Endodermal cell (in vitro differentiated cells): ENCODE measurements at regions not wholly inside any gene's neighbourhood (a gene's known extent, or its start where the extent isn't known, plus 50 kb on each side); places are given as distances from the start of the nearest gene placed in this dataset.

ENCODE experiments used
- DNase-seq: peaks from one replicate; pipeline ENCODE4 v3.0.0-alpha.2; 2017
- H3K27ac ChIP-seq: 2 replicates; pipeline ENCODE4 v1.5.1; 2013; ENCODE audit warnings: mild to moderate bottlenecking, low read depth, low read length, moderate library complexity
- H3K27me3 ChIP-seq: 2 replicates; pipeline ENCODE4 v1.6.1; 2013; ENCODE audit warnings: mild to moderate bottlenecking, low read length, moderate library complexity; ENCODE audit not compliant: insufficient read depth, control insufficient read depth, poor library complexity, severe bottlenecking
- H3K36me3 ChIP-seq: 2 replicates; pipeline ENCODE4 v1.7.0; 2013; ENCODE audit warnings: mild to moderate bottlenecking, low read length, moderate library complexity; ENCODE audit not compliant: control insufficient read depth, insufficient read depth
- H3K4me1 ChIP-seq: one replicate; pipeline ENCODE4 v1.7.0; 2013; ENCODE audit warnings: low read length; ENCODE audit not compliant: control insufficient read depth, insufficient read depth
- H3K4me3 ChIP-seq: 2 replicates; pipeline ENCODE4 v1.5.1; 2013; ENCODE audit warnings: mild to moderate bottlenecking, low read length, moderate library complexity
- H3K9ac ChIP-seq: 2 replicates; pipeline ENCODE4 v1.6.1; 2013; ENCODE audit warnings: mild to moderate bottlenecking, low read length, moderate library complexity; ENCODE audit not compliant: poor library complexity, severe bottlenecking; ENCODE audit errors: extremely low read depth
- H3K9me3 ChIP-seq: 2 replicates; pipeline ENCODE4 v1.6.1; 2013; ENCODE audit warnings: mild to moderate bottlenecking, low read length, moderate library complexity; ENCODE audit not compliant: control insufficient read depth
- H3K27ac Mint-ChIP-seq: 2 replicates; pipeline ENCODE4 v1.8.0; 2020; ENCODE audit warnings: mixed read lengths
- H3K27me3 Mint-ChIP-seq: 2 replicates; pipeline ENCODE4 v1.8.0; 2021; ENCODE audit warnings: mild to moderate bottlenecking, mixed read lengths; ENCODE audit not compliant: insufficient read depth
- H3K36me3 Mint-ChIP-seq: 2 replicates; pipeline ENCODE4 v1.8.0; 2020; ENCODE audit warnings: low read depth, mixed read lengths
- H3K4me1 Mint-ChIP-seq: 2 replicates; pipeline ENCODE4 v1.8.0; 2020; ENCODE audit warnings: mixed read lengths
- H3K4me3 Mint-ChIP-seq: 2 replicates; pipeline ENCODE4 v1.8.0; 2020; ENCODE audit warnings: mild to moderate bottlenecking, moderate library complexity, mixed read lengths
- H3K9me3 Mint-ChIP-seq: 2 replicates; pipeline ENCODE4 v1.8.0; 2020; ENCODE audit warnings: mild to moderate bottlenecking, mixed read lengths
- WGBS, 2 experiments: methylation state at CpG; one replicate each; pipeline versions ENCODE4 v1.1.5 to v1.1.7; 2013; ENCODE audit warnings: missing lambda C conversion rate in 2 of 2, mixed read lengths in 1 of 2; ENCODE audit not compliant: insufficient coverage in 1 of 2, insufficient read length in 1 of 2; 5-methylcytosine and 5-hydroxymethylcytosine counted together
- TF ChIP-seq, protein P1 (sequence below): fragments of 200-600 bp; sonication (generic); conservative IDR thresholded peaks from 2 replicates; pipeline ENCODE4 v1.5.0; 2021; ENCODE audit warnings: antibody characterized with exemption, mild to moderate bottlenecking

DNA sequence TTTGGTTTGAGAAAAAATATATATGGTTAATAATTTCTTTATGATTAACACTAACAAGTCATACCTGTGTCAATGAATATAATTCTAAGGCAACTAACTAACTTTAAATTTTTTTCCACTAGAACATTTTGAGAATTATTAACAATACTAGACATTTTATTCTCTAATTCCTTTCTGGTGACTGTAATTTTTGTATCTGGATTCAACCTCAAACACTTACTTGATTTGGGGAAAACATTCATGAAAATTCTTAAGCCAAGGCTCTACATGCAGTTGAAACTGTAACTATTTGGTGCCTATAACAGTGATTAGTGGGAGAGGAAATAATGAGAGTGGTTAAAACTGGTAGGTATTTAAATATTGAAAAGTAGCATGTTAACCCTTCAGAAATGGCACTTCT lies 546.5 kb upstream of the KLHL29 start:
- Histone ChIP-seq H3K27ac (no peak overlapping the region), H3K9me3 (no peaks in the 10 kb centered on the region), H3K36me3 (no peaks in the 10 kb centered on the region), H3K27me3 (no peaks in the 10 kb centered on the region), H3K9ac (no peak overlapping the region), H3K4me1 (no peaks in the 10 kb centered on the region), H3K4me3 (no peak overlapping the region)
- Mint-ChIP-seq H3K9me3 (no peaks in the 10 kb centered on the region), H3K27me3 (no peaks in the 10 kb centered on the region), H3K4me3 (no peak overlapping the region), H3K36me3 (no peaks in the 10 kb centered on the region), H3K27ac (no peak overlapping the region), H3K4me1 (no peaks in the 10 kb centered on the region)
- DNase-seq, result no peak
- TF ChIP-seq, protein P1, sequence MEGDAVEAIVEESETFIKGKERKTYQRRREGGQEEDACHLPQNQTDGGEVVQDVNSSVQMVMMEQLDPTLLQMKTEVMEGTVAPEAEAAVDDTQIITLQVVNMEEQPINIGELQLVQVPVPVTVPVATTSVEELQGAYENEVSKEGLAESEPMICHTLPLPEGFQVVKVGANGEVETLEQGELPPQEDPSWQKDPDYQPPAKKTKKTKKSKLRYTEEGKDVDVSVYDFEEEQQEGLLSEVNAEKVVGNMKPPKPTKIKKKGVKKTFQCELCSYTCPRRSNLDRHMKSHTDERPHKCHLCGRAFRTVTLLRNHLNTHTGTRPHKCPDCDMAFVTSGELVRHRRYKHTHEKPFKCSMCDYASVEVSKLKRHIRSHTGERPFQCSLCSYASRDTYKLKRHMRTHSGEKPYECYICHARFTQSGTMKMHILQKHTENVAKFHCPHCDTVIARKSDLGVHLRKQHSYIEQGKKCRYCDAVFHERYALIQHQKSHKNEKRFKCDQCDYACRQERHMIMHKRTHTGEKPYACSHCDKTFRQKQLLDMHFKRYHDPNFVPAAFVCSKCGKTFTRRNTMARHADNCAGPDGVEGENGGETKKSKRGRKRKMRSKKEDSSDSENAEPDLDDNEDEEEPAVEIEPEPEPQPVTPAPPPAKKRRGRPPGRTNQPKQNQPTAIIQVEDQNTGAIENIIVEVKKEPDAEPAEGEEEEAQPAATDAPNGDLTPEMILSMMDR, result no peak

DNA sequence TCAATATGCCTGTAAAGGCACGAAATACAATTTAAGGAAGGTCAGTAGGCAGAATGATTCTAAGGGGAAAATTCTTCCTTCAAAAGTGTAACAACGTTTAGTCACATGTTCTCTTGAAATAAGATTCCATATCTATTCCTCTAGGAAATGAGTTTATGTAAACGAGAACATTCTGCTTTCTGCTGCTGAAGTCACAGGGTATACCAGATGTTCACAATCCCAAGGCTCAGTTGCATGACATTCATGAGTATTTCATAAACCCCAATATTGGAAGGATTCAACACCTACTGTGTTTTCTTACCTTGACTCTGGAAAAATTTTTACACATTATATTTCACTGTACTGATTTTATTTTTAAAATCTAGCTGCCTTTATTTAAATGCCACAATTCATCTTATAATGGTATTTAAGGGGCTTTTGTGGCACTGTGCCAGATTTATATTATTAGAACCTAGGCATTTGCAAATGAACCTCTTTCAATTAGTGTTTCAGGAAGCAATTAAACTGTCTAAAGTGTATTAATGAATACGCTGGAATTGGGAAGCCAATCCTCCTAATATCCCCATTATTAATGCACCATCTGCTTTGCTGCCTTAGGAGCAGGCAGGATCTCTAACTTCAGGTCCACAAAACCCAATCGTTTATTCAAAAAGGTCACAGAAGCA lies 542.6 kb upstream of the KLHL29 start:
- no peaks in the 10 kb centered on the region for H3K4me1 Mint-ChIP-seq
- no peak for DNase-seq
- 87 to 92% methylated on average over 3 to 5 of the region's 5 CpGs for WGBS, 2 experiments
- Histone ChIP-seq H3K27me3 (no peaks in the 10 kb centered on the region), H3K27ac (no peak overlapping the region), H3K36me3 (no peaks in the 10 kb centered on the region), H3K9ac (no peak overlapping the region), H3K4me1 (no peaks in the 10 kb centered on the region), H3K9me3 (no peaks in the 10 kb centered on the region), H3K4me3 (no peak overlapping the region)
- no peaks in the 10 kb centered on the region for H3K36me3 Mint-ChIP-seq
- H3K27ac Mint-ChIP-seq, result no peak overlapping the region
- no peaks in the 10 kb centered on the region for H3K27me3 Mint-ChIP-seq
- no peak overlapping the region for H3K4me3 Mint-ChIP-seq
- H3K9me3 Mint-ChIP-seq, result no peaks in the 10 kb centered on the region
- TF ChIP-seq, protein P1, result no peak

DNA sequence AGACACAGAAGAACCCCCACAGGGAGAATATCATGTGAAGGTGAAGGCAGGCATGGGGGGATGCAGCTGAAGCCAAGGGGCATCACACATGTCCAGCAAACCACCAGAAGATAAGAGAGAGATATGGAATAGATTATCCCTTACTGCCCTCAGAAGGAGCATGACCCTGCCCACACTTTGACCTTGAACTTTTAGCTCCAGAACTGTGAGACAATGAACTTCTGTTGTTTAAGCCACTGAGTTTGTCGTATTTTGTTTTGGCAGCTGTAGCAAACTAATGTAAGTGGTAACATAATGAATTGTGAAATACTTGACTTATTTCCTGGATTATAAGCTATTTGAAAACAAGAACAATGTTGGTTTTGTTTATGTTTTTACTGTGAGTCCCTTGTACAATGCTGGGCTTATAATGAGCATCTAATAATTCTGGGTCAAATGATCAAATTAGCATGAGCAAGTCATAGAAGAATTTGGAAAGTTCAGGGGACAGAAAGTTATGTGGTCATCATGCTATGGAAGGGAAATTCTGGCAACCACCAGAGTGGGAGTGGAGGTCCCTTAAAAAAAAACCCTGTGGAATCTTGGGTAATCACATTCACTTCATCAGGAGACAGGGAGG lies 541.0 kb upstream of the KLHL29 start:
- WGBS, 2 experiments, result 92 to 100% methylated on average over 1 of the region's 1 CpG
- H3K4me3 ChIP-seq, result no peak overlapping the region

More for the DNA sequence above, 541.0 kb upstream of the KLHL29 start:
- Histone ChIP-seq H3K27me3 (no peaks in the 10 kb centered on the region), H3K9me3 (no peaks in the 10 kb centered on the region), H3K4me1 (no peaks in the 10 kb centered on the region), H3K9ac (no peak overlapping the region), H3K36me3 (no peaks in the 10 kb centered on the region), H3K27ac (no peak overlapping the region)
- TF ChIP-seq, protein P1, result no peak
- Mint-ChIP-seq H3K4me3 (no peak overlapping the region), H3K36me3 (no peaks in the 10 kb centered on the region), H3K27ac (no peak overlapping the region), H3K9me3 (no peaks in the 10 kb centered on the region), H3K4me1 (no peaks in the 10 kb centered on the region), H3K27me3 (no peaks in the 10 kb centered on the region)
- no peak for DNase-seq
